NOMO-1 treated with DMSO at 0.1 percent for 48 hours (cell line): ENCODE measurements at regions not wholly inside any gene's neighbourhood (a gene's known extent, or its start where the extent isn't known, plus 50 kb on each side); places are given as distances from the start of the nearest gene placed in this dataset.

Experiments
- DNase-seq: peaks from one replicate; lab custom pipeline; 2025; ENCODE audit not compliant: unreplicated experiment; lab: John Stamatoyannopoulos, UW

DNA sequence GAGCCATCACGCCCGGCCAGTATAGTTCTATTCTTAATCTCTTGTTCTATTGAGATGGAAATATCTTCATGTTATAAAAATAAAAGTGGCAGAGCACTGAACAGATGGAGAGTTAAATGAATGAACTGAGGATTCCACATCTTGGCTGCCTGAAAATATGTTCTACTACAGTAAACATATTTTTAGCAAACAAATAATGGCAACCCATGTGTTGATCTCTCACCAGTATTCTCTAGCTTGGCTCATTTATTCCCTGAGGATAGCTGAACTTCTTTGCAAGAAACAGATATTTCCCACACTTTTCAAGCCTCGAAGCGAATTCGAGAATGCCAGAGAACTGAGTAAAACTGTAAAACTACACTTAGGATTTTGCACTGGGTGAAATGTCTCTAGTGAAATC is 58.9 kb downstream of the DIRAS3 start:
- DNase-seq: no peak

DNA sequence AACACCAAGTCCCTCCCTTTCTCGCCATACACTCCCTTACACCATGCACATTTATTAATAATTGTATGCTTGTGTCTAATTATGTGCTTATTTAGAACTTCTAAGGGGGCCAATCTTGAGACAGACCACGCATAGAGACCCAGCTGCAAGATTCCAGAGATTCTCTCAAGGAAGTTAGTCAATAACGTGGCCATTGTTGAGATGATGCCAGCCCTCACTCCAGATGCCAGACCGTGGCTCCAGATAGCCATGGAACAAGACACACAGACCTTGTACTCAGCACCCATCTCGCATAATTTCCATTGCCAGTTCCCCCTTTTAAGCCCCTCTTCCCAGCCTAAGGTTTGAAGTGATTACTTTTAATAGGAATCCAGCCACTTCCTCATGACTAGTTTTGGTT is 62.4 kb downstream of the DIRAS3 start:
- no peak for DNase-seq

DNA sequence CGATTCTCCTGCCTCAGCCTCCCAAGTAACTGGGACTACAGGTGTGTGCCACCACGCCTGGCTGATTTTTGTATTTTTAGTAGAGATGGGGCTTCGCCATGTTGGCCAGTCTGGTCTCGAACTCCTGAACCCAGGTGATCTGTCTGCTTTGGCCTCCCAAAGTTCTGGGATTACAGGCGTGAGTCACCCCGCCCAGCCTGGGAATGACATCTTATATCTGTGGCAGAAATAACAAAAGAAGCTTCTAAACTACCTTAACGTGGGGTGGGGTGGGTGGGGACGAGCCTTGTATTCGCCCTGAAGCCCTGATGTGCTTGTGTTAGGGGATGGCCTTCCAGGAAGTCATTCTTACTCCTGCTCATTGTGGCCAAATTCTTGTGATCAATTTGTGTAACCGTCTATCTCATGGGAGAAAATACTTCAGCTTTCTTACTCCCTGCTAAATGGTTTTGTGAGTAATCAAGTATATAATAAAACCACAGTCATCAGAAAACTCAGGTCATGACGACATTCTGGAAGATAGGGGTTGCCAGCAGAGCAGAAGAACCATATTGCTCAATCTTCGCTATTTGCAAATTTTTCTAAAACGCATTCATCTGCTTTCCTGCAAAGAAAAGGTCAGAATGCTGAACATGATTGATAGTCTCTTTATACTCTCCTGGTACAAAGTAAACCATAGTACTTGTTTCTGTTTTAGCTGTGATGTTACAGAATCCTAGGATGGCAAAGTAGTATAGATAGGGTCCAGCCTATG is 63.2 kb downstream of the DIRAS3 start:
- no peak for DNase-seq

DNA sequence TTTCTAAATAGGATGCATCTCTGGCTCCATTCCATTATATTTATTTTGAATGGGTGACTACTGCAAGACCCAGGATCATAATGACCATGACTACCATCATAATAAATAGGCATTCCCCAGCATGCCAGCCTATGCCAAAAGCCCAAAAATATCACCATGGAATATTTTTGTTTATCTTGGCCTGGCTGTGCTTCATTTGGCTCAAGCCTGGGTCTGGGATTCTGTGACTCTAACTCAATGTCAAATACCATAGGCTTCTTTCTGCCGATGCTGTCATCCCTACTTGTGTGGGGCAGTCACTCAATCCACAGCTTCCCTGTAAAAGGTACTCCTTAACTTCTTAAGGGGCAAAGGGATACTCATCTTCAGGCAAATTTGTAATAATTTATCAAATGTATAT is 66.6 kb downstream of the DIRAS3 start:
- DNase-seq: no peak

DNA sequence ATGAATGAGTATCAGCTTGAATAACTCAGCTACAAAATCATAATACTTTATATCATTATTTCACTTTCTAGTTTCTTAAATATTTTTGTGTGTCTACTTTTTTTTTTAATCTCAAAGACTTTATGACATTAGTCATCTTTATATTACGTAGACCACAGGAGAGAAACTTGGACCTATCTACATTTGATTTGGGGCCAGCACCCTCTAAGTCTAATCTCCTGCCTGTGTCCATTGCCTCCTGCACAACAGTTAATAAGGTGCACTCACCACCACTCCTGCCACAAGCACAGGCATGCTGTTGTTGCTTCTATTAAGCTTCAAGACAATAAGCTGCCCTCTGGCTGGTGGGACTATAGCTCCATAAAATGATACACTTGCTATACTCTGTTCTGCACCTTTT is 70.4 kb downstream of the DIRAS3 start:
- DNase-seq: no peak

DNA sequence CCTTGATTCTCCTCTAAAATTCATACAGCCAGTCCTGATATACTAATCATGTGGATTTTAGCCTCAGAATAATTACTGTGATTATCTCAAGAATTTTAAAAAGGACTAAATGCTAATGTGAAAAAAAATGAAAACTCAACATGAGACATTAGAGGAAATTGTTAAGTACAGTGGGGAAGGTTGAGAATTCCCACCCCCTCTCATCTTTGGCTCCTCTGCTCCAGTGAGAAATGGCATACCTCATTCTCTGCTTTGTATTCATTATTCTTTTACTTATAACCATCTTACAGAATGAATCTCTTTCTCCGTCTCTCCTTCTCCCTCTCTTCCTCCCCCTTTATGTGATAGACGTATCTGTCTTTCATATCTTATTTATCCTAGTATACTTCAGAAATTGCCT is 70.9 kb downstream of the DIRAS3 start:
- no peak for DNase-seq

DNA sequence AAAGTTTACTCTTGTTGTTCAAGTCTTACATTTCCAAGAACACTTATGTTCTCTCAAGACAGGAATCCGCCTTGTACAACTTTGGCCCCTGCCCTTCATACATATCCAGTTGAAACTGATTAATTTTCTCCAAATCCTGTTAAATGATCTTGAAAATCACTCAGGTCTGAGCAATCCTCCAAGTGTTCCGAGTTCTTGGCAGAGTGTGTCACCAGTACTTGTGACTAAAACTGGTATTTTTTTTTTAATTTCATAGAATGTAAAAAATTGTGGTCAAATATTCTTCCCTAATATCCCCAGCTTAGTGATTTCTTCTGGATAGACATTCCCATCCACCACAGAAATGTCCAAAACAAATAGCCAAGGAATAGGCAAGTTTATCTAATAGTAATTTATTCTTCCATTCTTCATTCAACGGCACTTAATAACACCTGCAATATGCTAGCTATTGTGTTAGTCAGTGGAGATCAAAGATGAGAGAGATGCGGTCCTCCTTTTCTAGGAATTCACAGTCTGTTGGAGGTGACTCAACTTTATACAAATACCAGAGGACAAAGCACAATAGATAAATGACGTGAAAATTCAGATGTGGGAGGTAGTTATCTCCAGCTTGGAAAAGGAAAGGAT is 71.4 kb downstream of the DIRAS3 start:
- no peak for DNase-seq

DNA sequence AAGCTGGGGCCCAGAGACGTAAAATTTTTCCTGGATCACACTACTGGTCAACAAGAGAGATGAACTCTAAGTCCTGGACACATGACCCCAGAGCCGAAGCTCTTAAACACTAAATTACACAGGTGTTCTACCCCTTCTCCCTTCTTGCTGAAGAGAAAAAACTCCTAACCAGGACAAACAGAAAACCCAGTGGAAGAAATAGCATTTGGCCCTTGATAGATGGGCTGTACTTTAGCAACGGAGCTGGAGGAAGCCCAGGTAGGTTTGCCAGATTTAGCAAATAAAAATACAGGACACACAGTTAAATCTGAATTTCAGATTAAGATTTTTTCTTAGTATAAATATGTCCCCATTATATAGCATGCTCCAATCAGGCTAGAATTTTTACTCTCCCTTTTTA is 72.7 kb downstream of the DIRAS3 start:
- DNase-seq: no peak

DNA sequence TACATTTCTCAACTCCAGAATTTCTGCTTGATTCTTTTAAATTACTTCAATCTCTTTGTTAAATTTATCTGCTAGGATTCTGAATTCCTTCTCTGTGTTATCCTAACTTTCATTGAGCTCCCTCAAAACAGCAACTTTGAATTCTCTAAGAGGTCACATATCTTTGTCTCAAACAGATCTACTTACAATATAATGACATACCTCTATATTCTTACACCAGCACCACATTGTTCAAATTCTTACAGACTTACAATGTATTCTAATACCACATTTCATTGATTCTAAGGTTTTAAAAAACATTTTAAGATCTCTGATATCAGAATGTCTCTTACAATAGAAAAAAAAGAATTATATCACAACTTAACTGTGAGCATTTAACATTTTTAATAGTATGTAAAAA is 77.4 kb downstream of the DIRAS3 start:
- DNase-seq: no peak

DNA sequence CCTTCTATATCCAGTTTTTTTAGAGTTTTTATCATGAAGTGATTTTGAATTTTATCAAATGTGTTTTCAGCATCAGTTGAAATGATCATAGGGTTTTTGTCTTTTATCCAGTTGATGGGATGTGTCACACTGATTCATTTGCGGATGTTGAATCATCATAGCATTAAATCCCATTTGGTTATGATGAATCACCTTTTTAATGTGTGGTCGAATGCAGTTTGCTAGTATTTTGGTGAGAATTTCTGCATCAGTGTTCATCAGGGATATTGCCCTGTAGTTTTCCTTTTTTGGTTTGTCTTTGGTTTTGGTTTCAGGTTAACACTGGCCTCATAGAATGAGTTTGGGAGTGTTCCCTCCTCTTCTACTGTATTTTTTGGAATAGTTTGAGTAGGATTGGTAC is 80.3 kb downstream of the DIRAS3 start:
- no peak for DNase-seq

DNA sequence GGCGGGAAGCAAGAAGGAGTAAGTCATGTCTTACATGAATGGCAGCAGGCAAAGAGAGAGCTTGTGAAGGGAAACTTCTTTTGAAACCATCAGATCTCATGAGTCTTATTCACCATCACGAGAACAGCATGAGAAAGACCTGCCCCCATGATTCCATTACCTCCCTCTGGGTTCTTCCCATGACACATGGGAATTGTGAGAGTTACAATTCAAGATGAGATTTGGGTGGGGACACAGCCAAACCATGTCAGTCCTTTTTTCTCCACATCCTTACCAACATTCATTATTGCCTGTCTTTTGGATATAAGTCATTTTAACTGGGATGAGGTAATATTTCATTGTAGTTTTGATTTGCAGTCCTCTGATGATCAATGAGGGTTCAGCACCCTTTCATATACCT is 81.0 kb downstream of the DIRAS3 start:
- DNase-seq: no peak

DNA sequence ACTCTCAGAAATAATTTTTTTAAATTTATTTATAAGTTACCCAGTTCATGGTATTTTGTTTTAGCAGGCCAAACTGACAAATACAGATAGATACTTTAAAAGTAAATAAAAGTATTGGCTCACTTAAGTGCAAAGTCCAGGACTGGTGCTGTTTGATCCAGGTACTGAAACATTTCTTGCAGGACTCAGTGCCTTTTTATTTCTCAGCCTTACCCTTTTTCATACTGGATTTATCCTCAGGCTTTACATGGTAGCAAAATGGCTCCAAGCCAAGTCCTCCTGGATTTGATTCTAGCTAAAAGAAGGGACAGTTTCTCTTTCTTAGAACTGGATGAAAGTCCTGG is 83.8 kb downstream of the DIRAS3 start:
- DNase-seq: no peak

DNA sequence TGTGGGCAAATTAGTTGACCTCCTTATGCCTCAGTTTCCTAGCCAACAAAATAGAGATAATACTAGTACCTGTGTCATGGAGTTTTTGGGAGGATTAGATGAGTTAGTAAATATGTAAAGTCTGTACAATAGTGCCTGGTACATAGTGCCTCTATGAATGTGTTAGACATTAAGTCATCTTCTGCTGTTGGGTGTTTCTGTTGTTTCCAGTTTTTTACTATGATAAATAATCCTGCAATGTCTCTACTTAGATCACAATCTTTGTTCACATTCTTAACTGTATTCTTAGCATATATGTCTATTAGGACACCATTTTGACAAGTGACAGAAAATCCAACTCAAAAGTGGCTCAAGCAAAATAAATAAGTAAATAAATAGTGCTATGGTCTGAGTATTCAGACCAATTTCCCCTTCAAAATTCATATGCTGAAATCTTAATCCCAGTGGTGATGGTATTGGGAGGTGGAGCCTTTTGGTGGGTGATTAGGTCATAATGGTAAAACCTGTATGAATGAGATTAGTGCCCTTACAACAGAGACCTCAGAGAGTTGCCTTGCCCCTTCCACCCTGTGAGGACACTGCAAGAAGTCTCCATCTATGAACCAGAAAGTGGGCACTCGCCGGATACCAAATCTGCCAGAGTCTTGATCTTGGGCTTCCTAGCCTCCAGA is 84.3 kb downstream of the DIRAS3 start:
- no peak for DNase-seq

DNA sequence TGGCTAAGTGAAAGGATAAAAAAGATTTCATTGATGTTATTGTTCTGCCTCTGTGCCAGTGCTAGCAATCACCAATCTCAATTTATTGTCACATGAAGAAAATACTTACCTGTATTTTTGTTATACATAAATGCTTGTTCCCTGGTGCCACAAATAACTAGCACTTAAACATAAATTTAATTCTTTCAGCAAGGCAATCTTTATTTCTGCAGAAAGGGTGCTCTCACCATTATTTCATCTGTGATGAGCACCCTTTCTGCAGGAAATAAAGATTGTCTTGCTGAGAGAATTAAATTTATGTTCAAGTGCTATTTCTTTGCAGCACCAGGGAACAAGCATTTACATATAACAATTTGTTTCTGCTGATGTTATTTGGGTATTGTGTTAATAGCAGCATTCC is 87.2 kb downstream of the DIRAS3 start:
- DNase-seq: no peak

DNA sequence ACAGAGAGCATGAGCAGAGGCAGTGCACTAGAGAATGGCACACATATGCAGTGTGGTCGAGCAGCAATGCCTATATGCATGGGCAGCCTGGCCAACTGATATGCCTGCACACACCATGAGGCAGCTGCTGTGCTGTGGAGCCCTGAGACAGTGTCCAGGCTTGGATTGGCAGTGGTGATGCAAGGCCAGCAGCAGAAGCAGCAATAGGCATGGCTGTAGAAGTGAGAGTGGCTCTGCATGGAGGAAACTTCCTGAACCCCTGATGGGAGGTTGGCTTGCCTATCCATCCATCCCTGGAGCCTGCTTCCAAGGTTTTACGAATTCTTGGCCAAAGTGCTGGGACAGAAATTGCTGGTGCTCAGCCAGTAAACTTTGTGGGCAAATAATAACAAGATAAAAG is 89.7 kb downstream of the DIRAS3 start:
- DNase-seq: no peak

DNA sequence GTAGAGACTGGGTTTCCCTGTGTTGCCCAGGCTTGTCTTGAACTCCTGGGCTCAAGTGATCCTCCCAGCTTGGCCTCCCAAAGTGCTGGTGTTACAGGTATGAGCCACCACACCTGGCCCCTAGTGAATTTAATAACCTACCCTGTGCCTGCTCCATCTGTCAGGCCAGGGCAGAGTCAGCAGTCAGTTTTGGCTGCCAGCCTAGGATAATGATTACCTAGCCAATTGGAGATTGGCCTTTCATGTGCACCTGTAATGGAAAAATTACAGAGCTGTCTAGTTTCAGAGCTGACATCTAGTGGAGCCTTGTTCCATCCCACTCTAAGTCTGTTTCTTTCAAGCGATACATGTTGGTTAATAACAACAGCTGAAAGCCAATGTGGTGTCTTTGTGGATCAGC is 92.0 kb downstream of the DIRAS3 start:
- no peak for DNase-seq

DNA sequence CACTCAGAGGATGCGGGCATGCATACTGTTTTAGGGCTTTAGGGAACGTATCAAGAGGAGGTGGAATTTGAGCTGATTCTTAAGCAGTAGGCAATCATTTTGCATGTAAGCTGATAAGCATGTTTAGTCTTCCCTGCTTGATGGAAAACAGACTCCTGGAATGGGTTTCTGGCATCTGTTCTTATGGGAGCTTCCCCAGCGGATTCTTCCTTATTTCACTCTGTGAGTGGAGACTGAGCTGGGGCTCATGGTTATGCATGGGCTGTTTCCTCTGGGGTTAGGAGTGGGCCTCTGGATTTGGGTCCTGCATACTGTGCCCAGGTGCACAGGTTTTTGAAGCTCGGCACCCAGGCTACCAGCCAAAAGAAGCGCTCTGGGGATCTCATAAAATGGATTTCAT is 93.4 kb downstream of the DIRAS3 start:
- no peak for DNase-seq

DNA sequence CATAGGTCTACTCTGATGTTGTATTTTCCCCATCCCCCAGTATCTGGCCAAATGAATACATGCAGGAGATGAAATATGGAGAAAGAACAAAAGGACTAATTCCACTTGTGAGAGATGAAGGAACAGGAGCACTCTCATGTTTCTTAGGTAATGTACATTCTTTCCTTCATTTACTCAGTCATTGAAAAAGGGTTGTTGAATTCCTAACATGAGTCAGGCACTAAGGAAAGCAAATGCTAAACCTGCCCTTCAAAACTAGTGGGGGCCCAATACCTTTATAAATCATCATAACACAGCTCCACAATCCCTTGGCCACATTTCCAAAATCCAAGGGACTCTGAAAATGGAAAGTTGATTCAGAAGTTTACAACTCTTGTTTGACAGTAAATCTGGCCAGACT is 94.3 kb downstream of the DIRAS3 start:
- no peak for DNase-seq

DNA sequence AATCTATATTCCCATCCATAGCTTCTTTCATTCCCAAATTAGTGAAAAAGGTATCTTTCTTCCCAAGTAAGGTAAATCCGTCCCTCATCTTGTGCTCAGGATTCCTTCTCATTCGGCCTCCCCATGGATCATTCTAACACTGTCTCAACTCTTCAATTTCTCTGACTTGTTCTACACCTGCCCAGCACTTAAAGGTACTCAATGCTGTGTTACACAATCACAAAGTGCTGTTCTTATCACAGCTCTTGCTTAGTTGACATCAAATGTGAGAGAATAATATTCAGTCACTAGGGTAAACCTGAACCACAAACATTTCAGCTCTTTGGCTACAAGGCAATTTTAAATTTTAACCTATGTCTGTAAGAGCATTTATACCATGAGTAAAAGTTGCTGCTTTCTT is 94.8 kb downstream of the DIRAS3 start:
- no peak for DNase-seq

DNA sequence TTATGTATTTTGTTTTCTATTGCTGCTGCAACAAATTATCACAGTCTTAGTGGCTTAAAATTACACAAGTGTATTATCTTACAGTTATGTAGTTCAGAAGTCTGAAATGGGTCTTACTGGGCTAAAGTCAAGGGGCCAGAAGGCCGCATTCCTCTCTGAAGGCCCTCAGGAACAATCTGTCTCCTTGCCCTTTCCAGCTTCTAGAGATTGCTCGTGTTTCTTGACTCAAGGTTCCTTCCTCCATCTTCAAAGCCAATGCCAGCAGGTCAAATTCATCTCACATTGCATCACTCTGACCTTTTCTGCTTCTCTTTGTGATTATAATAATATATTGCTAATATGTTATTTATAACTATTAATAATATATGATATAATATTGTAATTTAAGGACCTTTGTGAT is 97.1 kb downstream of the DIRAS3 start:
- no peak for DNase-seq

DNA sequence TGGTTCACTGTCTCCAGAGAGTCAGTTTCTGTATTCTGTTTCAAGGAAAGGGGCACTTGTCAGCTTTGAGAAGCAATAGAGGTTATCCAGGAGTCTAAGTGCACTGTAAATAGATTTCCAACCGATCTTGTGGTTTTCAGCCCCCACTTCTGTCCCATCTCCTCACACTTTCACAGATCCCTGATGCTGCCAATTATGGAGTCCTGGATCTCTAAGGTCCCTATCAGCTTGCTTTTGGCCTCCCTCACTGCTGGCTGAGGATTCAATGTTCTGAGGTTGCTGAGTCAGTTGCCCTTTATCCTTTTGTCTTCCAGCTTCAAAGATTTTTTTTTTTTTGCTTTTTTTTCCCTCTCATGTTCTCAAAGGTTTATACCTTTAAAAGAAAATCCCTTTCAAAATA is 98.4 kb downstream of the DIRAS3 start:
- no peak for DNase-seq

DNA sequence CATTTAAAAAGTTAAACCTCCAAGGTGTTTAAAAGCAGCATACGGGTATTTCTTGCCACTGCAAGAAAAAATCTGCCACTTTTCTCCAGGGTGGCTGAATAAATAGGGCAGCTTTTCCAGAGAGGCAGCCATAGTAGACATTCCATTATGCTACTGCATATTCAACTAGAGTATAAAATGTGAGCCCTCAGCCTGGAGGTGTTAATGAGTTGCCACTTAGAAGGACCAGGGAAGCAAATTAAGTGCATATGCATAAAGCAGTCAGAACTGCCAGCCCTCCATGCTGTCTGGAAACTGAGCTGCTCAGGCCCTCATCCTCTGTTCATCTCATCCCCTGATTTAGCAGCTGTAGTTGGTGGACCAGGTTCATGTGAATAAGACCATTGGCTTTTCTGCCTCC is 99.4 kb downstream of the DIRAS3 start:
- DNase-seq: no peak
